ENCODE measurements at regions not wholly inside any gene's neighbourhood (a gene's known extent, or its start where the extent isn't known, plus 50 kb on each side); places are given as distances from the start of the nearest gene placed in this dataset.

GRCh38 chr16:86217891-86218270 is 292.4 kb upstream of the FOXF1 start:
- H3K27ac ChIP-seq: no peak overlapping the region
- Mint-ChIP-seq H3K4me3 (no peak overlapping the region), H3K4me1 (no peaks in the 10 kb centered on the region), H3K36me3 (no peaks in the 10 kb centered on the region), H3K27ac (no peak overlapping the region), H3K9me3 (no peaks in the 10 kb centered on the region), H3K27me3 (ENCODE audit: insufficient read depth, low read depth) (peaks cover 15% of the 10 kb centered on the region)
- H3F3A ChIP-seq (ENCODE audit: low read depth): no peaks in the 10 kb centered on the region
- no peak for DNase-seq (ENCODE audit: low spot score)
- H3K9me3 ChIP-seq (ENCODE audit: low read depth): no peaks in the 10 kb centered on the region
- H3K4me3 ChIP-seq: no peak overlapping the region
- no peak overlapping the region for H2AFZ ChIP-seq (replicated peaks)
- no peak overlapping the region for H3K4me2 ChIP-seq
- no peaks in the 10 kb centered on the region for H3K79me2 ChIP-seq (ENCODE audit: low read depth)
- no peaks in the 10 kb centered on the region for H3K36me3 ChIP-seq
- TF ChIP-seq CTCF (IDR thresholded peaks at IDR 0.05) (no peak), EZH2 (IDR thresholded peaks at IDR 0.05) (no peak), EZH2phosphoT487 (IDR thresholded peaks at IDR 0.05) (no peak)
- peaks cover 10% of the 10 kb centered on the region for H3K27me3 ChIP-seq
- no peak overlapping the region for H3K9ac ChIP-seq
- H3K4me1 ChIP-seq: peaks cover under 1% of the 10 kb centered on the region
- no peaks in the 10 kb centered on the region for H4K20me1 ChIP-seq (ENCODE audit: low read depth)

GRCh38 chr16:86218479-86219170 is 291.7 kb upstream of the FOXF1 start:
- Histone ChIP-seq H2AFZ (replicated peaks) (no peak overlapping the region), H4K20me1 (ENCODE audit: low read depth) (no peaks in the 10 kb centered on the region), H3K36me3 (no peaks in the 10 kb centered on the region), H3F3A (ENCODE audit: low read depth) (no peaks in the 10 kb centered on the region), H3K9me3 (ENCODE audit: low read depth) (no peaks in the 10 kb centered on the region), H3K4me1 (peaks cover 3% of the 10 kb centered on the region), H3K27me3 (peaks cover 12% of the 10 kb centered on the region), H3K4me3 (no peak overlapping the region), H3K79me2 (ENCODE audit: low read depth) (no peaks in the 10 kb centered on the region), H3K9ac (no peak overlapping the region), H3K27ac (no peak overlapping the region), H3K4me2 (no peak overlapping the region)
- Mint-ChIP-seq H3K4me1 (peaks cover 4% of the 10 kb centered on the region), H3K4me3 (no peak overlapping the region), H3K36me3 (no peaks in the 10 kb centered on the region), H3K27ac (no peak overlapping the region), H3K9me3 (no peaks in the 10 kb centered on the region), H3K27me3 (ENCODE audit: insufficient read depth, low read depth) (peaks cover 14% of the 10 kb centered on the region)
- no peak for DNase-seq (ENCODE audit: low spot score)
- no peak for TF ChIP-seq EZH2 (IDR thresholded peaks at IDR 0.05)
- TF ChIP-seq EZH2phosphoT487 (IDR thresholded peaks at IDR 0.05): no peak
- TF ChIP-seq CTCF (IDR thresholded peaks at IDR 0.05): no peak

GRCh38 chr16:86219655-86220445 is 290.5 kb upstream of the FOXF1 start:
- no peak for DNase-seq (ENCODE audit: low spot score)
- no peak overlapping the region for H3K9ac ChIP-seq
- H3K9me3 ChIP-seq (ENCODE audit: low read depth): no peaks in the 10 kb centered on the region
- peaks cover 3% of the 10 kb centered on the region for H3K4me1 ChIP-seq
- no peak overlapping the region for H3K4me3 ChIP-seq
- H3K79me2 ChIP-seq (ENCODE audit: low read depth): no peaks in the 10 kb centered on the region
- TF ChIP-seq EZH2phosphoT487 (IDR thresholded peaks at IDR 0.05): no peak
- no peak for TF ChIP-seq CTCF (IDR thresholded peaks at IDR 0.05)
- no peak for TF ChIP-seq EZH2 (IDR thresholded peaks at IDR 0.05)
- H3K4me1 Mint-ChIP-seq: peaks cover 4% of the 10 kb centered on the region
- no peak overlapping the region for H3K27ac Mint-ChIP-seq
- no peaks in the 10 kb centered on the region for H4K20me1 ChIP-seq (ENCODE audit: low read depth)
- no peaks in the 10 kb centered on the region for H3K9me3 Mint-ChIP-seq
- H3K4me3 Mint-ChIP-seq: no peak overlapping the region
- no peak overlapping the region for H3K27ac ChIP-seq
- H2AFZ ChIP-seq (replicated peaks): no peak overlapping the region
- H3K36me3 ChIP-seq: no peaks in the 10 kb centered on the region
- peaks cover 14% of the 10 kb centered on the region for H3K27me3 Mint-ChIP-seq (ENCODE audit: insufficient read depth, low read depth)
- H3K4me2 ChIP-seq: no peak overlapping the region
- no peaks in the 10 kb centered on the region for H3F3A ChIP-seq (ENCODE audit: low read depth)
- no peaks in the 10 kb centered on the region for H3K36me3 Mint-ChIP-seq
- H3K27me3 ChIP-seq: peaks cover 12% of the 10 kb centered on the region

Data from neural progenitor cell (in vitro differentiated cells).